D721Med (cell line): ENCODE measurements at regions not wholly inside any gene's neighbourhood (a gene's known extent, or its start where the extent isn't known, plus 50 kb on each side); places are given as distances from the start of the nearest gene placed in this dataset.

Experiments
- DNase-seq: peaks from one replicate; pipeline ENCODE4 v3.0.0; 2011; ENCODE audit warnings: low spot score; ENCODE audit not compliant: insufficient read length
- FAIRE-seq: peaks from 2 replicates; lab custom pipeline; 2011; peaks lifted over from hg19 to GRCh38; lab: Jason Lieb, UNC
- CTCF ChIP-seq: IDR thresholded peaks from 2 replicates; pipeline ENCODE4 v1.5.1; 2012; ENCODE audit warnings: mild to moderate bottlenecking, control low read depth; ENCODE audit not compliant: insufficient read depth; ENCODE audit errors: missing control alignments

- DNase-seq (no peak), FAIRE-seq (no peak)
- TF ChIP-seq CTCF = no peak
Measured at GRCh38 chr10:55263327-55263726, 462.3 kb upstream of the PCDH15 start.

GRCh38 chr10:55242544-55242943 lies 441.5 kb upstream of the PCDH15 start:
- TF ChIP-seq CTCF = no peak
- no peak for FAIRE-seq
- DNase-seq = no peak

GRCh38 chr10:55237462-55237861 lies 436.4 kb upstream of the PCDH15 start:
- DNase-seq (no peak), FAIRE-seq (no peak)
- TF ChIP-seq CTCF = no peak

GRCh38 chr10:55233505-55233904 lies 432.5 kb upstream of the PCDH15 start:
- DNase-seq = no peak
- no peak for TF ChIP-seq CTCF
- no peak for FAIRE-seq

- TF ChIP-seq CTCF = no peak
- FAIRE-seq (no peak), DNase-seq (no peak)
Measured at GRCh38 chr10:55233090-55233489, 432.1 kb upstream of the PCDH15 start.

GRCh38 chr10:55232553-55232952 lies 431.5 kb upstream of the PCDH15 start:
- no peak for DNase-seq
- FAIRE-seq = peak; percentile 21
- TF ChIP-seq CTCF = no peak

- FAIRE-seq (no peak), DNase-seq (no peak)
- TF ChIP-seq CTCF = no peak
Measured at GRCh38 chr10:55227967-55228366, 426.9 kb upstream of the PCDH15 start.
